ENCODE measurements at regions not wholly inside any gene's neighbourhood (a gene's known extent, or its start where the extent isn't known, plus 50 kb on each side); places are given as distances from the start of the nearest gene placed in this dataset.
"Not testable (repeated sequence)": the region's sequence is repeated elsewhere in the genome, so short reads cannot be mapped to it uniquely, and the experiment has no call there.

DNA sequence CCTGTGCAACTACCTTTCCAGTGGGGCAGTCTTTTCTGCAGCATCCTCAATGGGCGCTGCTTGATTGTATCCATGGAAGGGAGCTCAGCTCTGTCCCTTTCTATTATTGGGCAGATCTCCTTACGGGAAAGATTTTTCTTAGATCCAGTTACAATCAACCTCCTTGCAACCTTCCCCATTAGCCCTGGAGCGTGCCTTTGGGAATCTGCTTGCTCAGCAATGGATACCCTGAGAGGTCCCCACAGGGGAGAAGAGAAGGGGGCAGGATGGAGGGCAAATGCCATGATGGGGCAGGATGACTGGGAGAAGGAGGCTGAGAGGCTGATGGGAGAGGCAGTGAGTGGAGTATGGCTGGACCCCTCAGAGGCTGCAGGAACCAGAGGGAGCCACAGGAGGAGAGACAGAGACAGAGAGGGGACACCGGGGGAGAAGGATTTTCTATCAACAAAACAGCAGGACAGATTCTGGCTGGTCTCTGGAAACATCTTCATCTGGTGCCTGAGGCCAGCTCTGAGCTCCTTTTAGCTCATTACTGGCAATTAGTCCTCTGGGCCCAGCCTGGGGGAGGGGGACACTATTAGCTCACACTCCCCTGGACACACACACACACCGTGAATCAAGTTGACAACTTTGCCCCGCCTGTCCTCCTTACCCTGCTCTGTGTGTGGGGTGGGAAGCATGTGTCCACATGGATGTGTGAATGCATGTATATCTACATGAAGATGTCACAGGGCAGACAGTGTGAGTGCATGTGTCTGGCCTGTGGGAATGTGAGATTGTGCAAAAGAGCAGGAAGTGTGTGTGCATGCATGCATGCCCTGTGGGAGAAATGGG lies 80.8 kb upstream of the PAX2 start:
- DNase-seq: no peak

DNA sequence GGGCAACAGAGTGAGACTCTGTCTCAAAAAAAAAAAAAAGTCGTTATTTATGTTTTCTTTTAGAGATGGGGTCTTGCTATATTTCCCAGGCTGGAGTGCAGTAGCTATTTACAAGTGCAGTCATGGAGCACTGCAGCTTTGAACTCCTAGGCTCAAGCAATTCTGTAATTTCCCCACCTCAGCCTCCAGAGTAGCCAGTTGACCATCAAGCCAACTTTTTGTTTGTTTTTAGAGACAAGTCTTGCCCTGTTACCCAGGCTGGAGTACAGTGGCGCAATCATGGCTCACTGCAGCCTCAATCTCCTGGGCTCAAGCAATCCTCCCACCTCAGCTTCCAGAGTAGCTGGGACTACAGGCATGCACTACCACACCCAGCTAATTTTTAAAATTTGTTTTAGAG lies 78.7 kb upstream of the PAX2 start:
- not testable (repeated sequence) for DNase-seq

DNA sequence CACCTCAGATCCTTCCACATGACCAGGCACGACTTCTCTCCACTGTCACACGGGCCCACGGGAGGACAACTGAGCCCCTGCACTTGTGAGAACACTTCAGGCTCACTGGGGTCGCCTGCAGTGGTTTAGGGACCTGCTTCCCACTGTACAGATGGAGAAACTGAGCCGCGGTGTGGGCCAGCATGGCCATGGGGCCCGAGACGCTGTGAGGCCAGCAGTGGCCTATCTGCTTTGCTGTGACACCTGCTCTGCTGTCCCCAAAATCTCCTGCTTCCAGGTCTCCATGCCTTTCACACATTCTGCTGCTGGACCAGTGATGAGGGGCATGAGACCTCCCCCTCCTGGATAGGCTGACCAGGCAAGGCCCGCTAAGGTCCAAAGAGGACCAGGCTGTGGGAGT lies 75.8 kb upstream of the PAX2 start:
- DNase-seq: no peak

DNA sequence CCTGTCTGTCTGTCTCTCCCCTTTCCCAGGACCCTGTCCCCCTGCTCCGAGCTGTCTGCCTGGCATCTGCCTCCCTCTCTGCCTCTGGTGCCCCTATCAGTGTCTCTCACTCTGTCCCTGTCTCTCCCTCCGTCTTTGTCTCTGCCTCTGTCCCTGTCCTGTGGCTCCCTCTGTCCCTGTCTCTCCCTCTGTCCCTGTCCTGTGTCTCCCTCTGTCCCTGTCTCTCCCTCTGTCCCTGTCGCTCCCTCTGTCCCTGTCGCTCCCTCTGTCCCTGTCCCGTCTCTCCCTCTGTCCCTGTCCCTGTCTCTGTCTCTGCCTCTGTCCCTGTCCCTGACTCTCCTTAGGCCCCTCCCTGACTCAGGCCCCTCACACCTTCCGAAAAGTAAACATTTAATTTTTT lies 75.0 kb upstream of the PAX2 start:
- no peak for DNase-seq

DNA sequence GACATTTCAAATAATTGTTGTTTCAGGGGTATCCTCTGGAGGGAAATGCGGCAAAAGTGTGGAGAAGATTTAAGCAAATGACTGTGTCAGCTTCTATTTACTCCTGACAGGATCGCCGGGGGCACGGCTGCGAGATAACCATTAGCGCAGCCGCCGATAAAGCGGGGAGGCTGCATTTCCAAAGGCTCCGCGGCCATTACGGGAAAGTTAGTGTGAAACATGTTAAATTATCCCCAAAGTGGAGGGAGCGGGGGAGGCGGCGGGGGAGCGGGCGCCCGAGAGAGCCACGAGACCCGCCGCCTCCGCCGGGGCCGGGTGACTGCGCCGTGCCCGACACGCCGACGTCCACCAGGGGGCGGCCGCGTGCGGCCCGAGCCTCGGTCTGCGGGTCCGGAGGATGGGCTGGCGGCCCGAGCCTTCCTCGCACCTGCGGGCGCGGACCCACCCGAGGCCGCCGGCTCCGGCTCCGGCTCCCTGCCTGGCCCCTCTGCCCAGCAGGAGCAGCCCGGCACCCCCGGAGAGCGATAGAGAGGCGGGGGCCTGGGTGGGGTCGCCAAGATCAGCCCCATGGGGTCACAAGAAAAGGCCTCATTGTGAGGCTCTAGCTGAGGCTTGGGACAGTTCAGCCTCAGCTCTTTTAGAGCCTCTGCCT lies 74.4 kb upstream of the PAX2 start:
- peak in 1 of 3 donors; percentile 16 for DNase-seq

DNA sequence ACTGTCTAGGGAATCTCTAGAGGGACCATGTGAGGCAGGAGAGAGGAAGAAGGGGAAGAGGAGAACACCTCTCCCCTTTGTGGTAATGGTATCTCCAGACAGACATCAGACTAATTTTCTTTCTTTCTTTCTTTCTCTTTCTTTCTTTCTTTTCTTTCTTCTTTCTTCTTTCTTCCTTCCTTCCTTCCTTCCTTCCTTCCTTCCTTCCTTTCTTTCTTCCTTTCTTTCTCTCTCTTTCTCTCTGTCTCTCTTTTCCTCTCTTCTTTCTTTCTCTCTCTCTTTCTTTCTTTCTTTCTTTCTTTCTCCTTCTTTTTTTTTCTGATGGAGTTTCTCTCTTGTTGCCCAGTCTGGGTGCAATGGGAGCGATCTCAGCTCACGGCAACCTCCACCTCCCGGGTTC lies 73.2 kb upstream of the PAX2 start:
- DNase-seq: no peak

DNA sequence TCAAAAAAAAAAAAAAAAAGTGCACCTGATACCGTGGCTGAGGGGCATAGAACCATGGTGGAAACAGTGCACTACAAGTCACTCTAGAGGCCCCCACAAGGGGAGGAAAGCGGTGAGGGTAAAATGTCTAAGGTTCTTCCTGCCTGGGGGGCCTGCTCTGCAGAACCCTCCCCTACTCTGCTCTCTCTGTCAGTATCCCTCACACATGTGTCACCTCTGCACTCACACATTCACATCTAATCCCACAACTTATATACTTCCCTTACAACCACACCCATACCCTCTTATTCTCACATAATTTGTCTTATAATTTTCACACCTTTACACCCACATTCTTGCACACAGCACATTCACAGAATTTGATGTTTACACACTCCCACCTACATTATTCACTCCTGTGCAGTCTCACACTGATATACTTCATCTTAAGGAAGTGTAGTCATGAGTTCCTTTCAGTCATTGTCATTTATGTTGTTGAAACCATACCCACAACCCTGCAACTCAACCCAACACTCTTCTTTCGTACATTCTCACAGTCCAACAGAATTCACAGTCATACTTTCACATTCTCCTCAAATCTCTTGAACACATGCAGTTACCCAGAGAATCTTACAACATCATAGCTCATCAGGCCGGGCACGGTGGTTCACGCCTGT lies 68.0 kb upstream of the PAX2 start:
- DNase-seq: no peak

DNA sequence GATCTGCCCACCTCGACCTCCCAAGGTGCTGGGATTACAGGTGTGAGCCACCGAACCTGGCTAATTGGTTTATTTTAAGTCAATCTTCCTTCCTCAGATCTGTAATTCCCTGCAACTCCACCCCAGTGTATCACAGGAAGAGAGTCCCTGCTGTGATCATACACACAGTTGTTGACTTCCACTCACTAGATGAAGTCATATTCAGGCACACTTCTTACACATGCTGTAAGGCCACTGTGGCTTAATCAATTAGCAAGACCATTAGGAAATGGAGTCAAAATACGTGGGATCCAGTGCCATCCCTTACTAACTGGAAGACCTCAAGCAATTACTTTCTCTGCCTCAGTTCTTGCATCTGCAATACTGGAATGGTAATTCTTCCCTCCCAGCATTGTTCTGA lies 66.1 kb upstream of the PAX2 start:
- no peak for DNase-seq

DNA sequence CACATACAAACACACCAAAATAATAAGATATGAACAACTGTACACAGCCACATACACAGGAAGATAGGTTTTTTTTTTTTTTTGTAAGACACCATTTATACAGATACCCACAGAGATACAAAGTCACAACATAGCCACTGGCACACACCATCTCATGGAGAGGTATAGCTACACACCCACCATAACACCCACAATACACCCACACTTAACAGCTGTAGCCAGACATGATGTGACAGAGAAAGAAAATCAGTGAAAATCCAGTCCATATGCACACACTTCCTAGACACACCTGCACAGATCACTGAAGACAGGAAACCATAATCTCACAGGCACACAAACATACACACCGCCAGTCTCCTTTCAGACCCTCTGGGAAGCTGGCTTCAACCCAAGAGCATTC lies 62.4 kb upstream of the PAX2 start:
- no peak for DNase-seq

DNA sequence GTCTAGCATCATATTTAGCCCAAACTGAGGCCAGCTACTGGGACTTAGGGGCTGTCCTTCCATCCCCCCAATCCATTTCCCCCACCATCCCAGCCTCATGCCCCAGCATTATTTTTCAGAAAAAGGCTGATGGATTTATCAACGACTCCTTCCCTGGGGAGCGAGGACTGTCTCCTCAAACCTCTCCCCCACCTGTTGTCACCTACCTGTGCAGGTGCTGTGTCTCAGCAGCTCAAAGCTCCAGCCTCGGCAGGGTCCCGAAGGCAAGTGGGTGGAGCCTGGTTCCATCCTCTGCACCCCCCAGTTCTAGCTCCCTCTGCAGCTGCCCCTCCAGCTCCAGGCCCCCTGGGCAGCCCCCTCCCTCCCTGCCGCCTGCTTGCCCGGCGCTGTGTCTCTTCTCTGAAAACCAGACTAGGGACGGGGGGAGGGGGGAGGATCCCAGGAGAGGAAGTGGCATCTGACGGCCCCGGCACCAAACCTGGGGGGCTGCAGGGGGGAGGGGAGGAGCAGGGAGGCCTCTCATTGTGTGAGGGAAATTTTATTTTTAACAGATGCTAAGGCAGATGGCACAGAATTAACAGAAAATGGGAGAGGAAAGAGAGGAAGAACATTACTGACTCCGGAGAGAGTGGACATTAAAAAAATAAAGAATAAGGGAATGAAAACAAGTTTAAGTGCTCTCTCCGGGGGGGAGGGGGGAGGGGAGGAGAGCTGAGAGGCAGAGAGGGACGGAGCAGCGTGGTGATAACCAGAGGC lies 61.7 kb upstream of the PAX2 start:
- DNase-seq: no peak

DNA sequence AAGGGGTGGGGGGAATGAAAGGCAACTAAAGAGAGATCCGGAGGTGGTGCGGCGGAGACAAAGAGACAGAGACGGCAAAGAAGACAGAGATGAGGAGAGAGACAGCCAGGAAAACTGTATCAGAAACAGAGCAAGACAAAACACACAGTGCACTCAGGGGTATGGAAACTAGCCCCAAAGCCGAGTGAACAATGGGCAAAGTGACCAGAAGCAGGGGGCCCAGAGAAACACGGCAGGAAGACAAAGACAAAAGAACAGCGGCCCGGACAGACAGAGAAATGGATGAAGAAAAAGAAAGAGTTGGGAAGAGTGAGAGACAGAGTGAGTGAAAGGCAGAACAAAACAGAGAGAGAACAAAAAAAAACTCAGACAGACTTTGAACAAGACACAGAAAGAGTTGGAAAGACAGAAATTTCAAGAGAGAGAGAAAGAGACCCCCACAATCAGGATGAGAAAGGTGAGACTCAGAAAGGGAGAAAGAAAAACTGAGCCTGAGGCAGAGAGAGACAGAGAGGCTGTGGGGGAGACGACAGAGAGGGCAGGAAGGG lies 60.6 kb upstream of the PAX2 start:
- DNase-seq: no peak

DNA sequence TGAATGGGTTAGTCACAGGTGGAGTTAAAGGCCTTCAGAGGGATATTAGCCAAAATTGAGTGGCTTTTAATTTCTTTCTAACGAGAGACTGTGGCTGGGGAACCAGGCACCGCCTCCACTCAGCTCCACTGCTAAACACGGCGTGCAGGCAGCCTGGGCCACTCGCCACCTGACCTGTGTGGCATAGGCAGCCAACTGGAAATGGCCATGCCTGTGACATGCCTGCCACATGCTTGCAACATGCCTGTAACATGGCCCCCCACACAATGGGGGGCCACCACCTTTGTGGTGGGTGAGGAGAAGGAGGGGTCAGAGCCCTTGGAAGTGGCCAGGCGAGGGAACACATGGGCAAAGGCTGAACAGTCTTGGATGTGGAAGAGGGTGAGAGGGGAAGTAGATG lies 60.1 kb upstream of the PAX2 start:
- DNase-seq: no peak

DNA sequence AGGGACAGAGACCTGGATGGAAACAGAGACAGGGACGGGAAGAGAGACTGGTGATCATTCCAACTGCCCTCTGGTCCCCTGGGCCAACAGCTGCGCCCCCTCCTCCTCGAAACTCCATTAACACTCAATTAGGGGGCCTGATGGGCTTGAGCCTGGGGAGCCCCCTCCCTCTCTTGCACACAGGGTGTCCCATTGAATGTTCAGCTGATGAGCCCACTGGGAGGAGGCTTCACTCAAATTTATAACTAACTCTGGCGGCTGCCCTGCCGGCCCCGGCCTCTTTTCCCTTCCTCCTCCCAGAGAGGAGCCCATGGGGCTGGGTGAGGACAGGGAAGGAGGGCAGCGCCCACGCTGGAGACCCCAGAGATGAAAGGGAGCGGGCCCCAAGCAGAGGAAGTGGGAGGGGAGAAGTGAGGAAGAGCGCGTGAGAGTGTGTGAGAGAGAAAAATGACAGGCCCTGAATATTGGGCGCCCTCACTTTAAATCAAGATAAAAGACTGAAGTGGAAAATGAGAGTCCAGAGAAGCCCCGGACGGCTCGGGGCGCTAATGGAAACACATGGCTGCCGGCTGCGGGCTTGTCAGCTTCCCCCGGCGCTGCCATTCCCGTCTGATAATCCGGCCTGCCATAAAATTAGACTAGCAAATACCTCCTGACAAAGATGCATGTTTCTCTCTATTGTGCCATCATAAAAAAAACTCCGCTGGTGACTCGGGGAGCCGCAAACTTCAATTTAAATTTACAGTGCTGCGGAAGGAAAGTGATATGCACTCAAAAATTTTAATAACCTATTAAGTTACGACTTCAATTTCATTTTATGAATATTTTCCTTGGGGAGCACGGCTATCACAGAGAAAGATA lies 58.0 kb upstream of the PAX2 start:
- no peak for DNase-seq

DNA sequence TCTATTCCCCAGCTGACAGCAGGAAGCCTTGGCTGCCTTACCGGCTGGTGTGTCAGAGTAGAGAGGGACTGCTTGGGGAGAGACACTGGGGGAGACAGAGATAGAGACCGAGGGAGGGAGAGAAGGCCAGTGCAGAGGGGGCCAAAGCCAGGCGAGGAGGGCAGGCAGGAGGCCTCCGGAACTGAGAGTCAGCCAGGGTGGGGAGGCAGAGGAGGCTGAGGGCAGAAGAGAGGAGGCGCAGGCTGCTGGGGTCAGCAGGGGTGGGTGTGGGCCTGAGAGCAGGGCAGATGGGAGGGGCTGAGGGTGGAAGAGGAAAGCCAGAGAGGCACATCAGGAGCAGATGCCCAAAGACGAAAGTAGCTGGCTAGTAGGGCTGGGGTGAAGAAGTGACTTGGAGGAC lies 57.2 kb upstream of the PAX2 start:
- DNase-seq: no peak

DNA sequence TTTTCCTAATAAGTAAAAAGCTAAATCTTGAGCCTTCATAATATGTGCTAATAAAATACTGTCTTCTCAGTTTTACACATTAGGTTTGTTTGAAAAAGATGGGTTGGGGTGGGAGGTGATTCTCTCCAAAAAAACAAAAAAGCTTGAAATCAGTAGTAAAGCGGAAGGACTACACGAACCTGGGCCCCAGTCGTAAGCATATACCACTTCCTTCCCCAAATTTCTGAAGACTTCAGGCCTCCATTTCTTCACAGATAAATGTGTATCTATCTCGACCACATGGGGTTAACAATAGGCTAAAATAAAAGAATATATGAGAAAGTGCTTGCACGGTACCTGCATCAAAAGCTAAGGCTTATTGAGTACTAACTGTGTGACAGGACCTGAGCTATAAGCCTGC lies 51.6 kb upstream of the PAX2 start:
- DNase-seq: no peak

Measured in muscle of back (tissue), 3 donors.